ENCODE measurements at regions not wholly inside any gene's neighbourhood (a gene's known extent, or its start where the extent isn't known, plus 50 kb on each side); places are given as distances from the start of the nearest gene placed in this dataset.
"Not testable (repeated sequence)": the region's sequence is repeated elsewhere in the genome, so short reads cannot be mapped to it uniquely, and the experiment has no call there.

- DNase-seq, result no peak
Measured at GRCh38 chr15:95741830-95742229, 588.7 kb upstream of the NR2F2 start.

GRCh38 chr15:95742256-95742655 lies 588.2 kb upstream of the NR2F2 start:
- no peak for DNase-seq

GRCh38 chr15:95742836-95743235 lies 587.7 kb upstream of the NR2F2 start:
- DNase-seq, result no peak

- no peak for DNase-seq
Measured at GRCh38 chr15:95757171-95757570, 573.3 kb upstream of the NR2F2 start.

DNA sequence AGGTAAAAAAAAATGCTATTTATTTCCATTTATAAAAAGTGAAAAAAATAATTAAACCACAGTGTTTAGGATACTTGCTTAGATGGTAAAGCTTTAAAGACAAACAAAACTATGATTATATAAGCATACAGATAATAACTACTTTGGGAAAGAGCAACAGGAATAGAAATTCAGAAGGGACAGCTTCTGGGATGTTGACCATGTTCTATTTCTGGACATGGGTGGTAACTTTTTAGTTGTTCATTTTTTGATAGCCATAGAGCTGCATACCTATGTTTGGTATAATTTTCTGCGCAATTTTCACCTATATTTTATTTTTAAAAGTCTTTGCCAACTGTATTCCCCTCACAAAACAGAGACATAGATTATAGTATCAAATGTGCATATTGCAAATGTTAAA lies 572.0 kb upstream of the NR2F2 start:
- DNase-seq, result no peak

DNA sequence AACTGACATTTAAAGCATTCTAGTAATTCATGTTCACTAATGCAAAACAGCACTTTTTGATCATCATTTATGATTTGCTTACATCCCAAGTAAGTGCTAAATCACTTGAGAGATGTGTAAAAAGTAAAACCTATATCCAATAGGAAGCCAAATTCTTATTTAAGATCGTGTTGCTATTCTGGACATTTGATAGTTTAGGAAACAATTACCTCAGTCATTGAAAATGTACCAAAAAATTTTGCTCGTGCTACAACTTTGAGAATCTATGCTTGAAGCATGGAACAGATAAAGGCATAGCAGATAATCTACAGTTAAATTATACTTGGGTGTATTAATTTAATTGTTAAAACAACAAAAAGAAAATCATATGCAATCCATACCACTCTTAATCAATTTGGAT lies 571.6 kb upstream of the NR2F2 start:
- DNase-seq, result no peak

- peak; percentile 1 for DNase-seq
Measured at GRCh38 chr15:95760508-95760907, 570.0 kb upstream of the NR2F2 start.

DNA sequence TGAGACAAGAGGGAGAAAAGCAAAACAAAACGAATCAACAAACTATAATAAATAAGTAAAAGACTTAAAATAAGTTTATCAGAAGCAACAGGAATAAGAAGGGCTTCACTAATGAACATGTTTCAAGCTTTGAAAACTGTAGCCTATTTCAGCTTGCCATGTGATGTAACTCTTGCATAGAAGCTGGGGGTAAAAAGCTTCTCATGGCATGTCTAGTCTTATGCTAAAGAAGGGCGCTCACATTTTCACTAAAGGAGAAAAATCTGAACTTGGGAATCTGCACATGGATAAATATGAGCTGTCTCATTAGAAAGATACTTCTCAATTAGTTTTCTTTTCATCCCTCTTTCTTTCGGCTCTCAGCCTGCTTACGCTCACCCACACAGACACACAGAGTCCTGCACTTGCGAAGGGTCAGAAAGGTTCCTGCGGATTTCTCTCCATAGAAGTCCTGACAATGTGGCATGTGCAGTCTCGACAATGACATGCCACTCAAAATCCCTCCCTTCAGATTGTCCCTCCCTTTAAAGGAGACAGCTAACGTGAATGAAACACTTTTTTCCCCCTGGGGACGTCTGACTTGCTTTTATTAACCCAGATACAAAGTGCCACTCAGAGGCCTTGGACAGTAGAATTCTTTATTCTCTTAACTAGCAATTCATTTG lies 568.9 kb upstream of the NR2F2 start:
- no peak for DNase-seq

DNA sequence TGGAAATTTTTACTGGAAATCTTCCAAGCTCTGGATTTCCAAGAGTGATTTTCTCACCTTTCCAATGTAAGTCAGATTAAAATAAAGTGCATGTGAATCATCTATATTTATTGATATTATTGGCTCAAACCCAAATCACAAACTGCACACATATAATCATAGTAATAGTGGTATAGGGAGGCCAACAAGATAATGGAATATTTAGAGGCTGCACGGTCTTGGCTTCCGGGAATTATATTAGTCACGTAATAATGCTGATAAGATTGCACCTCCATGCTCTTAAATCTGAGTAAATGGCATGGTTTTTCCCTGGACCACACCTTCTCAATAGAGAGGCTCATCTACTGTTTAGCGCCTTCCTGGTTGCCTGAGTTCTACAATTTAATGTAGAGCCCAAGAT lies 567.1 kb upstream of the NR2F2 start:
- DNase-seq, result no peak

DNA sequence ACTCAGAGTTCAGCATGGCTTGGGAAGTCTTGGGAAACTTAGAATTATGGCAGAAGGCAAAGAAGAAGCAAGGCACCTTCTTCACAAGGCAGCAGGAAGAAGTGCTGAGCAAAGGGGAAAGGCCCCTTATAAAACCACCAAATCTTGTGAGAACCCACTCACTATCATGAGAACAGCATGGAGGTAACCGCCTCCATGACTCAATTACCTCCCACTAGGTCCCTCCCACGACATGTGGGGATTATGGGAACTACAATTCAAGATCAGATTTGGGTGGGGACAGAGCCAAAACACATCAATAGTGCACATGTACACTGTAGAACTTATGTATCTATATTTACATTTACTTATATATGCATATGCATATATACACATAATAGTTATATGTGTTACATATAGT lies 565.3 kb upstream of the NR2F2 start:
- DNase-seq, result no peak

DNA sequence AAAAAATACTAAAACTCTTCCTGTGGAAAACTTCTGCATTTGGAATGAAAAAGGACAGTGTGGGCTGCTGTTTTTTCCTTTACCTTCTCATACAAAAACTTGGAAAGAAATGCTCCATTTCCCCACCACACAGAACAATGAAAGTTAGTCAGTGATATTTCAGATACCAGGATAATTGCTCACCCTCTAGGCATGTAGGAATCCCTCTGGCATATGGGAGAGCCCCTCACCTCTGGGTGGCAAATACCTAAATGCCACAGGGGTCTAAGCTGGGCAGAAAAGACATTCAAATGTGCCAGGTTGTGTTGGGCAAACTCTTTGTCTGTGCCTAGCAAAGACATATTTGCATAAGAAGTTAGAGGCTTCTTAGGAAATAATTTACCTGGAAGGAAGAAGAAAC lies 560.3 kb upstream of the NR2F2 start:
- no peak for DNase-seq

DNA sequence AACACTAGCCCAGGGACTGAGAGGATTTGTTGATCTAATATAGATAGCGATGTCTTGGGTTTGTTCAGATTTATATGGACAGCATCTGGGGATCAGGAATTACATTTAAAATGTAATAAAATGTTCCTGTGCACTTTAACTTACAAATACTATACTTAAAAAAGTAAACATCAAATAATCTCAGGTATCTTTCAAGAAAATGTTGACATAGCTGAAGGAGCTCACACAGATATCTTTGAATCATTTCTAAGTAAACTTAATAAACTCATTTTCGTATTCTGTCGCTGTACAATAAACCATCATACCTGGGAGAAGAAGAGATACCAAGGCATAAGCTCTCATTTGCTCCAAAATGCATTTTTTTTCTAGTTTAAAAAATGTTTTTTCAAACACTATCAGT lies 557.5 kb upstream of the NR2F2 start:
- DNase-seq, result no peak

DNA sequence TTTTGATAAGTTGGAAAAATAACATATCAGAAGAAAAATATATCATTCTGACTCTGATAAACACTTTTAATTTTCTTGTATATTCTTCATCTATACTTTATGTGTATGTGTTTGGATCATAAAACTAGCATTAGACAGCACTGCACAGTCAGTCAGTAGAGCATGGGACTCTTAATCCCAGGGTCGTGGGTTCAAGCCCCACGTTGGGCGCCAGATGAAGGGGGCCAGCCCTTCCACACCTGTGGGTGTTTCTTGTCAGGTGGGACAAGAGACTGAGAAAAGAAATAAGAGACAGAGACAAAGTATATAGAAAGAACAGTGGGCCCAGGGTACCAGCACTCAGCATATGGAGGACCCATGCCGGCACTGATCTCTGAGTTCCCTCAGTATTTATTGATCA lies 546.0 kb upstream of the NR2F2 start:
- DNase-seq, result no peak

GRCh38 chr15:95785276-95785675 lies 545.2 kb upstream of the NR2F2 start:
- DNase-seq, result not testable (repeated sequence)

DNA sequence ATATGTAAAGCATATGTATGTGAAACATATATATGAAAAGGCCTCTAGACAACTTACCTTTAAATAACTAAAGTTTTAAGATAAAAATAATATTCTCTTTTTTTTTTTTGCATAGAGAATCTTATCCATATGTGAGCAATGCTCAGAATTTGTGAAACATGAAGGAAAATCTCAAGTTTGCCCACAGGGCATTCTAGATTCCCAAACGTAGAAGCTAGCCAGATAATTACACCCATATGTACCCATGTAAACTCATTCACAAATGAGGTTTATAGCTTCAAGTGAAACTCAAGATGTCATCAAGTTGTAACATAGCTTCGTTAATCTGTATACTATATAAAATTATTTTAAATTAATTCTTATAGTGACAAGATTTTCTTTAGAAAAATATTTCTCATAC lies 537.3 kb upstream of the NR2F2 start:
- no peak for DNase-seq

DNA sequence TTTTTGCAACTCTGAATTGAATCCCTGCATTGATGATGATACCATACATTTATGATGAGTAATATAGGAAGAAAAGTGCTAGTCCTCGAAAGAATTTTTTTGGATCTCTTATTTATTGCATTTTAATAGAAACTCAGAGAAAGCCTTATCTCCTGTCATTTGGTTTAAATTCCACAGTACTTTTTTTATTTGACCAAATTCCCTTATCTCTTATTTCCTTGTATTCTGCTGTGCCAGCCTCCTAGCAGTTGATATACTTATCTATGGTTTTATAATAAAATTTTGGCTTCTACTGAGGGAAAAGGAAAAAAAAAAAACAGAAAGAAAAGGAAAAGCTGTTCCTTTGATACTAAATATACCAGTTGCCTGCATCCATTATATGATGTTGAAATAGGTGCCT lies 535.1 kb upstream of the NR2F2 start:
- DNase-seq, result no peak

DNA sequence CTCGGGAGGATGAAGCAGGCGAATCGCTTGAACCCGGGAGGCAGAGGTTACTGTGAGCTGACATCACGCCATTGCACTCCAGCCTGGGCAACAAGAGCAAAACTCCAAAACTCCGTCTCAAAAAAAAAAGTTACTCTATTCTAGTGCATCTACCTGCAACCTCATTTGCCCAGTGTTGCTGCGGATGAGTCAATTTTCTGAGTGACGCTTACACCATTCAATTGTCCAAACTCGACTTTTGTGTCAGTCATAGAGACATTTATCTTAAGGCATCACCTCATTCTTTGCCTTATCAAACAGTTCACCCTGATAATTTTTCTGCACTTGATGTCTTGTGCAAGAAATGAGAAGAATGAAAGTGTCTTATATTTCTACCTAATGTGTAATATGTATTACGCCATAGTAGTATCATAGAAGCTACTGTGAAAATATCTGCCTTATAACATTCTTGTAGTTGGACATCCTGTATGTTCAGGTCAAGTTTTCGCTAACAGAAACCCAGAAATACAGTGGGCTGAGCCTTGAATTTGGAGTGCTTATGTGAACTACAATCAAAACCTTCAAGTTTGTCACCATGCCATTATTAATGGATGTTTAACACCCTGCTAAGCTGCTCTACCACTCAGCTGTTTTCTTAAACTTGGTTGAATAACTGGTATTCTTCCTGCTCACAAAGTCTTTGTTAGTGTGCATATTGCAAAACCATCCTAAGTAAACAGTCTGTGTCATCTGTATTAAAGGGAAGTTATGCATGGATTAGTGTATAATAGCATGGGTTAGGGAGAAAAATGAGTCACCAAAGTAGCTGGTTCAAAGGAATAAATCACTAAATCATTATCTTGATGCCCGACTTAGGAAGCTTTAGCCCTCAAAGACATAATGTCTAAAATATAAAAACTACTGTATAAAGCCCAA lies 531.0 kb upstream of the NR2F2 start:
- DNase-seq, result no peak

- DNase-seq, result no peak
Measured at GRCh38 chr15:95804484-95804883, 526.0 kb upstream of the NR2F2 start.

DNA sequence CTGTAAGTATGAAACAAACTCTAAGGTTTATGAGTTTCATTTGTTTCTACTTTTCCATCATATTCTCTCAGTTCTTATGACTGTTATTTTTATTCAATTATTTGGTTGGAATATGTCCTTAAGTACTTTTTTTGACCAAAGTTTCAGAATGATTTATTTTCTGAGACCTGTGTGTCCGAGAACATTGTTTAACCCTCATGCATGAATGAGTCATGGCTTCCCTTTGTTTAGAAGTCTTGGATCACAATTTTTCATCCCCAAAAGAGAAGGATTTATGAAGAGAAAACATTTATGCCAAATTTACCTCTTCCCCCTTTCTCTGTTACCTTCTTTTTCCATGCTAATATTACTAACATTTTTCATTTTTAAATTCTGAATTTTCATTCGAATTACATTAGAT lies 518.0 kb upstream of the NR2F2 start:
- DNase-seq, result no peak

GRCh38 chr15:95814908-95815307 lies 515.6 kb upstream of the NR2F2 start:
- no peak for DNase-seq

- DNase-seq, result no peak
Measured at GRCh38 chr15:95816591-95816990, 513.9 kb upstream of the NR2F2 start.

- no peak for DNase-seq
Measured at GRCh38 chr15:95822961-95823360, 507.5 kb upstream of the NR2F2 start.

DNA sequence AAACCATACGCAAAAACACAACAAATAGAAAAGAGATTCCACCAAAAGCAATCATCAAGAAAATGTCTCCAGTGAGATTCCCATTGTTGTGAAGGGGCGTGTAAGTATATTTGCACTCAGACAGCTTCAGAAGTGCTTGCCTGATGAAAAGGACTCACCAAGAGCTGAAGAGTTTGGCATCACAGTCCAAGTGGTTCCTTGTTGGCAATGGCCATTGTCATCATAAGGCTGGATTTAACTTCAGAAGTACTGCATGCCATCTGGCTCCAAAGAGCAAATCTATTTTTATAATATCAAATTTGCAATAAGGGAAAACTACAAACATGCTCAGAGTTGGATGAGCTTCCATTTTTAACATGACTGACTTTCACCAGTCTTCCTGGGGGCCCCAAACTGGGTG lies 505.3 kb upstream of the NR2F2 start:
- no peak for DNase-seq

GRCh38 chr15:95825671-95826411 lies 504.7 kb upstream of the NR2F2 start:
- no peak for DNase-seq
